ENCODE measurements at regions not wholly inside any gene's neighbourhood (a gene's known extent, or its start where the extent isn't known, plus 50 kb on each side); places are given as distances from the start of the nearest gene placed in this dataset.
"Not testable (repeated sequence)": the region's sequence is repeated elsewhere in the genome, so short reads cannot be mapped to it uniquely, and the experiment has no call there.

DNA sequence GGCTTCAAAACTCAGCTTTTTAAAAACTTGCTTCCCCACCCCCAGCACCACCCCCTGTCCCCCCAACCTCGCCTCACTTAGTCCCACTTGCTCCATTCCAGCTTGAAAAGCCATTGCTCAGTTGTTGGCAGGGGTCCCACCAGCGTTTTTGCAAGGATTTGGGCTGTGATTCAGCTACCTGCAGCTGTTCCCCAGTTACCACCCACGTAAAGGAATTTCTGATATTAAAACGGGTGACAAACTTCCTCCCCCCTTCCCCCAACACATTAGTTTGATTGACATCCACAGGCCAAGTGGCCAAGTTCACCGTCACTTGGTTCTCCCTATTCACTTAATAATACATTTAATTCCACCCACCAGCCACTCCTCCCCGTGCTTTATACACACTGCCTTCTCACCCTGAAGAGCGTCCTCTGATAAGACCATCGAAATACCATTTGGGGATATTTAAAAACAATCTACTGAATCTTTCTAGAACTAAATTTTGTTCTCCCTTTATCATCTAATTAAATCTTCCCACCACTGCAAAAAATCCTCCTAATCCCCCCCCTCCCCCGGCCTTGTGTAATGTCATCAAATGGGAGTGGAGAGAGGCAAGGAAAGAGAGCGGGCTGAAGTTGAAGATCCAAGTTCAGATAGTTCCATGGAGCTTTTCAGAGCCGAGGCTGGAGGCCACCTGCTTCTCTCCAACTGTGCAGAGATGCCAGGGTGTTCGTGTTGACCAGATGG, 55.1 kb downstream of the SOX9 start:
- ATAC-seq, result no peak

DNA sequence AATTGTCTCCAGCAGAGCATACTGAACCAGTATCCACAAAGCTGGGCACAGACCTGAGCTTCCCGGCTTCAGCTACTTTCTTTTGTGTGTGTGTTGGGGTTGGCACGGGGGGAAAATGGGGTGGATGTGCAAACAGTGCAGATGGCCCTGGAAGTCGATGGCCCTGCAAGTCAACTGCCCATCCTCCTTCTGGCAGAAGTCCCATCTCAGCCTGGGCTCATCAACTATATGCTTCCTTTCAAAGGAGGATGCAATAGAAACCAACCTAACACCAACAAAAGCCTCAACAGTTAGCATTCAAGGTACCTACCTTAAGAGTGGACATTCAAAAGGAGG, 55.7 kb downstream of the SOX9 start:
- ATAC-seq, result no peak

DNA sequence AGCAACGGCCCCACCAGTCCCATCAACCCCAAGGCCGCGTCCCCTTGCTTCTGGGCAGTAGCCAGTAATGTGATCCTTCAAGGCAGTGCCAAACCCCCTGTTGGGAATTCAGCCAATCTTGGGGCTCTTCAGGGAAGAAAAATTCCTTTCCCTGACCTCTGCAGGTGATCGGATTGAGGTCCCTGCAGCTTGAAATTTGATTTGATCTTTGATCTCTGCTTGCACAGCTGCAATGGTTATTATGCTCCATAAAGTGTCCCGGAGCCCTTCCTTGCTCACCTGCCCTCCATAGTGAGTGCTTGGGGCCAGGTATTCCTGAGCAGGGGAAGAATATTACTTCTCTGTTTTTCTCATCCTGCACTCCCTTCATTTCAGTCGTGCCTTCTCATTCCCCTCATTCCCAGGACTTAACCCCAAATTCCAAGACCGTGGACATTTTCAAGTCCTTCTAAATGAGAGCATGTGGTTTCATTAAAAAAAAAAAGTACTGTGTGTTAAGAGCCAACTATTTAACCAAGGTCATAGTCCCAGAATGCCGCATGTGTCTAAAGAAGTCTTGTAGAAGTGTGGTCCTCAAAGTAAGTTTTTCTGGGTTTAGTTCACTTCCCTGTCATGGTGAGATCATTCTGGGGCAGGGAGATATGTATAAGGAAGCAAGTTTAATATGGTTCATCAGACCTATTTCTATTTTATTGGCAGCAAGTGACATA, 56.3 kb downstream of the SOX9 start:
- no peak for ATAC-seq

DNA sequence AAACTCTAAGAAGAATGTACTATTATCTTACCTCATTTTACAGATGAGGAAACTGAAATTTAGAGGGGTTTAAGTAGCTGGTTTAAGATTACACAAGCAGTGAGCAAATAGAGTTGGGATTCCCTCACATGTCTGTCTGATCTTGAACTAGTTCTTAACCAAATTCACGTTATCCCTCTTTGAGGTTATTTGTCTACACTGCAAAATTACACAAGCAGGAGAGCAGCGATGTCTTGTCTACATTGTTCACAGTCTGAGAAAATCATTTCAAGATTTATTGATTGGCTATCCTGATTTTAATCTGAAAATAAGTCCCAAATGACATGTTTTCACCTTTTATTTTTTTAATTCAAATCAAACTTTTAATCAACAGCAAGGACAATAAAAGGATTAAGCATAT, 56.9 kb downstream of the SOX9 start:
- ATAC-seq, result no peak

DNA sequence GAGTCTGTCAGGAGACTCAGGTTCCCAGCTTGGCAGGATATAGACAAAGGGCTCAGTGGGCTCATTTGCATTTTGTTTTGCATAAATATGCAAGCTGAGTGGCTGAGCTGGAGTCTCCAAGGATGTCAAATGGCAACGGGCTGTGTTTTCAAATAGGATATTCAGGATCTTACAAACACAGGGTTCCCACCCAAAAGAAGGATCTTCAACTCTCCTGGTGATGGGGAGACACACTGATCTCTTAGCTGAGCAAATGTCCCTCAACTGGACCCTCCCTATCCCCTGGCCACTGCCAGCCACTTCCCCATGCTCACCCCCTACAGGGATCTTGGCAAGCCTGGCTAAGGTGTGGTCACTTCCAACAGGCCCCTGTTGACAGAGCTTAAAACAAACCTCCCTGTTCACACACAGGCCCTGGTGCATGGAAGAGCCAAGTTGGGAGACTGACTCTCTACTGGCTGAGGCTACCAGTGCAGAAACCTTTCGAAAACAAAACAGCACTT, 61.6 kb downstream of the SOX9 start:
- no peak for ATAC-seq

DNA sequence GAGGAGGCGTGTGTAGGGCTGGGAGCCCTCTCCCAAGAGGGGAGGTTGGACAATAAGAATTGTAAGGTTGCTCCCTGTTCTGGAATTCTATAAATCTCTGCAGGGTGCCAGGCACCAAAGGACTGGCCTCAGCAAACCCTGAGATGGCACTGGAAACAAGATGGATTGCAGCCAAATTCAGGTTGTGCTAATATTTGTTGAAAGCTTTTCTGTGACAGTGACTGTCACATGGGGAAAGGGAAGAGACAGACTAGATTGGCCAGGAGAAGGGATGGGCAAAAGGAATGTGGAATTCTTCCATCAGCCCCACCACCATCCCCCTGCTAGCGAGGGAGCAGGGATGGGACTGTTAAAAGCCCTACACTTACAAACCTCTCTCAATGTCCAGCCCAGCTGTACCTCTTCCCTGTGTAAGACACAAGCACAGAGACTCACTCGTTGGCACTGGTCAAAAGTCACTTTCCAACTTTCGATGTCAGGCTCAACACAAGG, 62.4 kb downstream of the SOX9 start:
- no peak for ATAC-seq

DNA sequence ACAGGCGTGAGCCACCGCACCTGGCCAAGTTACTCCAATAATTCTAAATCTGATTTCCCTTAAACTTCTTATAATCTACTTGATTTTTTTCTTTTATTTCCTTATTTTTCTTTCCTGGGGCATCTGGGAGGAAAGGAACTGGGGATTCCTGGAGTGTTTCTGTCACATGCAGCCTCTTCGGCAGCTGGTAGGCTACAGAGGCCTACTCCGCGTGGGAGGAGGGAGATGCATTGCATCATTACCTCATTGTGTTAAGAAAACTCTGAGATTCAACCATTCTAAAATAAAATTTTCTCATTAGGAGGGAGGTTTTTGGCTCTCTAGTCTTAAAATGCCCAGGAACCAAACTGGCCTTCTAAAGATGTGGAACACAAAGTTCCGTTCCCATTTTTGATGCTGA, 64.0 kb downstream of the SOX9 start:
- no peak for ATAC-seq

DNA sequence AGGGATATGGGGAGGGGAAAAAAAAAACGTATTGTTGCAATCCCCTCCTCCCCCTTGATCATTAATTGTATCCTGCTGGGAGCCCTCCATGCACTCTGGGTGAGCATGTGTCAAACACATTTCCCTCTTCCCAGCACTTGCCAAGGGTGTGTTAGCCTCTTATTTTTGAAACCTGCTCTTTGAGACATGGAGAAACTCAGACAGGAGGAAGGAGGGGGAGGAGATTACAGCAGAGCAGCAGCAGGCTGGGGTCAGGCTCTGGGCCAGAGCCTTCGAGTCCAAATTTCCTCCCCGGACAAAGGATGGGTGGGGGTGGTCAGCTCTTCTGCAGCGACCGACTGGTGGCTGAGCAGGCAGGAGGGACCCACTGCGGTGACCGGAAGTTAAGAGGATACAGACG, 64.7 kb downstream of the SOX9 start:
- no peak for ATAC-seq

DNA sequence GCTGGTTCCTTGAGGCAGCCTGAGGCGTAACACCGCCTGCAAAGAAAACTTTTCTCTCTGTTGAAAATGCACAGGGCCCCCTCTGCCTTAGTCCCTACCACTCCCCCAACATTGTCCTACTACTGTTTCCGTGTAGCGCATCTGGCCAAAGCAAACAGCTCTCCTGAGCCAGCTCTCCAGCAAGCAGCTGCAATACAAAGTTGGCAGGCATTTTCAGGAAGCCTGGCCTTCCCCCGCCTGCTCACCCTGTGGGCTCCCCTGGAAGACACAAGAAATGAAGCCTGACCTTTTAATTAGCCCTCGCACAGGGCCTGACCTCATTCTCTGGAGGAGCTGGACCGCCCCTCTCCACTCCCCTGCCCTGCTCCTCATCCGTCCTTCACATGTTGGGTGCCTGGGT, 66.7 kb downstream of the SOX9 start:
- no peak for ATAC-seq

DNA sequence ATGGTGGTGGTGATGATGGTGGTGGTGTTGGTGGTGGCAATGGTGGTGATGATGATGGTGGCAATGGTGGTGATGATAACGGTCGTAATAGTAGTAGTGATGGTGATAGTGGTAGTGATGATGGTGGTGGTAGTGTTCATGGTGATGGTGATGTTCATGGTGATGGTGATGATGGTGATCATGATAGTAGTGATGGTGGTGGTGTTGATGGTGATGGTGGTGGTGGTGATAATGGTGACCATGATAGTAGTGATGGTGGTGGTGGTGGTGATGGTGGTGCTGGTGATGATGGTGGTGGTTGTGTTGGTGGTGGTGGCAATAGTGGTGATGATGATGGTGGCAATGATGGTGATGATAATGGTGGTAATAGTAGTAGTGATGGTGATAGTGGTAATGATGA, 68.0 kb downstream of the SOX9 start:
- ATAC-seq, result no peak

DNA sequence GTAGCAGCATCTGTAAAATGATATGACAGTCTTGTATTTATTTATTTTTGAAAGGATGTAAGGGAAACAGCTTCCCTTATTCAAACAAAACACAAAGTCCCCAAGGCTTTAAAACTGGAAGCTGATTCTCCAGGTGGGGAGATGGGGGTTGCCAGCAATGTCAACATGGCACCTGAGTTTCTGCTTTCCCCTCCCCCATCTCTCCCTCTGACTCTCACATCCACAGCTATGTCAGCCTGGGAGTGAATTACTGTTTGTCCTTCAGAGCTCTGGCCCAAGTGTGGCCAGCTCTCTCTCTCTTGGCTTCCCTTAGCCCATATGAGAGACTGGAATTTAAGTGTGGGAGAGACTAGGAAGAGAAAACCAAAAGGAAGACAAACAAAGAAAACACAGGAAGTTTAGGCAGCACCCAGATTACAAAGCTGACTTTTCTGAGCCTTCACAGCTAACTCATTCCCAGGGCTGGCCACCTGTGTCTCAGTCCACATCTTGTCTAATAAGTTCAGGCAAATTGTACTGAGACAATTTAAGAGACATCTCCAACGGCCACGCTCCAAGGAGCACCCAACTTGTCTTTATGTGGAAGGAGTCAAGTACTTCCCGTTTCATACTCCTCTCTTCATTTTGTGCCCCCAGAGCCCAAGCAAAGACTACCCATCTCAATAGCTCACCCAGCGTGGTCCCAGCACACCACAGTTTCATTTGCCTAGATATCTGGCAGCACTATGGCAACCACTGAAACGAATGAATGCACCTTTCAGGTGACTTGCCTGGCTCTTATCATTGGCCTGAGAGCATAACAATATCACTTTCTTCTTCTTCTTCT, 69.2 kb downstream of the SOX9 start:
- ATAC-seq, result no peak

DNA sequence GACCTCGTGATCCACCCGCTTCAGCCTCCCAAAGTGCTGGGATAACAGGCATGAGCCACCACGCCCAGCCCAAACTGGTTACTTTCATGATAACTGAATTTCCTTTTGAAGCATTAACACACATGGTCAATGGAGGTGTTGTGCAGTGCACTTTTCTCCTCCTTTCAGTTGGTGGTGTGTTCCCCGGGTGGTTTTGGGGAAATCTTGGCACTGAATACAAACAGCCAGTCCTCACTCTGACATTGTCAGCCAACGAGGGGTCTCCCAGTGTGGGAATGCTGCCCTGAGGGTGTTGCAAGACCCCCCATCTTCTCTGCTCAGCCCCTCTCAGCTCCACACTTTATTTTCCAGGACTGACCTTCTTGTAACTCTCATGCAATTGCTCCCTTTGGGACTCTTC, 70.5 kb downstream of the SOX9 start:
- ATAC-seq, result no peak

DNA sequence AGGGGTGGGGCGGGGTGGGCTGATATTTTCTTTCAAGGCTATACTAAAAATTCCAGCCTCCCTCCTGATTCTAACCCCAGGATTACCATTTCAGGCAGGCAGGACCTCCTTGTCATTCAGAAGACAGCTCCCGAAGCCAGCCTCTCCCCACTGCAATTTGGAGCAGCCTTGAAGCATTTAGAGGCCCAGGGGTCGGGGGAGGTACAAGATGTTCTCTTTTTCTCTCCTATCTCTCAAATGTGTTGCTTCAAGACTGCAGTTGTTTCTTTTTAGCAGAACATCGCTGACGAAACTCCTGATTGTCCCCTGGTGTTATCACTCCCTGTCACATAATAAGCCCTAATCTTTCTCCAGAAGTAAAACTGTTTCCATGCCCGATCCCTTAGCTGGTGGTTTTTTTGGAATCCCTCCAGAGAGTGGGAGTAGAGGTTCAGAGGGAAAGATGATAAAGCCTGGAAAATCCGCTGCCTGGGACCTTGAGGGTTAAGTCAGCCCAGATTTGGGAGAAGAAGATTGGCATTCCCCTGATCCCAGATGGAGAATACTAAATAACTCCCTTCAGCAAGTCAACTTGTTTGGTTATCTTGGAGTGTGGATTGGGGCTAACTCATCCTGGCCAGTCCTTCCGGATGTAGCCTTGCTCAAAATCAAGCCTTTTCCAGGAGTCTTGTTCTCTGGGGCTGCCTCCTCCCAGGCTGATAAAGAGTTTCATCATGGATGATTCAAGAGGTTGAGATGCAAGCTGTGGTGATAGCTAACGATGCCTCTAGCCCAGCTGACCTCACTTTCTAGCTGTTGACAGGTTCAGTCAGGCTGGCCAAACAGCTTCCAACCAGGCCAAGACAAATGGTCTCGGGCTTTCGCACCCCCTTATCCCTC, 71.3 kb downstream of the SOX9 start:
- ATAC-seq, result no peak

DNA sequence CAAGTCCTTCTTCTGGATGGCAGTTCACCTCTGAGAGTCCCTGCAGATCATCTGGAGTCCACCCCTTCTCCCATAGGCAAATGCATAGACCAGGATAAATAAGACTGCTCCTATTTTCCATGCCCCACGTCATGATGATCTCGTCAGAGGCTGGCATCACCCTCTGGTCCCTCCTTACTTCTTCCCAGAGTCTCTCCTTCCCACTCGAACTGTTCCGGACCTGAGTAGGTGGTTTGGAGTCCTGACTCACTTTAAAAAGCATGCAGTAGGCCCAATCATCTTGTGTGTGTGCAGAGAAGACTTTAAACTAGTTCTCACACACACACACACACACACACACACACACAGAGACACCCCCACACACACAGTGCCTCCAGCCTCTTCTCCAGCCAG, 72.0 kb downstream of the SOX9 start:
- ATAC-seq, result no peak

DNA sequence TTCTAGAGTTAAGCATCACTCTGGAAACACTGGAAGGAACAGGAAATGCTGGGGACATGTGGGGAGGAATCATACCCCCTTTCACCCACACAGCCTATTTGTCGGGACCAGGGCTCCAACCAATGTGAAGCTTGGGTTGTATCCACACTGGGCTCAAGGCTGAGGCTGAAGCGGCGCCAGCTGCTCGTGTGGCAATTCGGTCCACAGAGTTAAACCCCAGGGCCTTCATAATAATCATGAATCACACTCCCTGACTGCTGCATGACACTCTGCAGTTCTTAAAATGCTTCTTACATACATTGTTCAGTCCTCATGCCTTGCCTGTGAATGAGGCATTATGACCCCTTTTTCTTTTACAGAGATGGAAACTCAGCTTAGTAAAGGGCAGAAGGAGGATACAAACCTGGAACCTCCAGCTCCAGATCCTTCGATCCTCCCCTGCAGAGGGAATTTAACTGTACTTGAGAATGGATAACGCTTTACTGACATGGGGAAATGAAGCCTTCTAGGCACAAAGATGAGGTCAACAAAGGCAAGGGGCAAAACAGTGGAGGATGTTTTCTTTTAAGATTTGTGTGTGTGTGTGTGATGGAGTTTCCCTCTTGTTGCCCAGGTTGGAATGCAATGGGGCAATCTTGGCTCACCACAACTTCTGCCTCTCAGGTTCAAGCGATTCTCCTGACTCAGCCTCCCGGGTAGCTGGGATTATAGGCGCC, 72.7 kb downstream of the SOX9 start:
- ATAC-seq, result no peak

DNA sequence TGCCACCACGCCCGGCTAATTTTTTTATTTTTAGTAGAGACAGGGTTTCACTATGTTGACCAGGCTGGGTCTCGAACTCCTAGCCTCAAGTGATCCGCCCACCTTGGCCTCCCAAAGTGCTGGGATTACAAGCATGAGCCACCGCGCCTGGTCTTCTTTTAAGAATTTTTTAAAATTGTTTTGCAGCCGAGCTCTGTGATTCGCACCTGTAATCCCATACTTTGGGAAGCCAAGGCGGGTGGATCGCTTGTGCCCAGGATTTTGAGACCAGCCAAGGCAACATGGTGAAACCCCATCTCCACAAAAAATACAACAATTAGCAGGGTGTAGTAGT, 73.3 kb downstream of the SOX9 start:
- ATAC-seq, result not testable (repeated sequence)

DNA sequence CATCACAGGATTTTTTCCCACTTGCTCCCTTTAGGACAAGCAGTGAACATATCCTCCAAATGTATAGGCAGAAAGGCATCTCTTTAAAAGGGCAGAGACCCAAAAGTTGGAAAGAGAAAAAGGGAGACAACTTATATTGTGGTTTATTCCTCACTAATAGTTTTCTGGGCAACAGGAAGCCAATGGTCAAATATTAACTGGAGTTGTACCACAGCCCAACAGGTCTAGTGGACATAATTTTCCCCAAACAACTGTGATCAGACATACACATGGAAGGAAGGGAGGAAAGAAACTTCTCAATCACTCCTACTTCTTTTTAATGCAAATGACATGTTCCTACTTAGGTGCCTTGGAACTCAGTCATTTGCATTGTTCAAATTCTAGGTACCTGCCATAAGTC, 78.4 kb downstream of the SOX9 start:
- no peak for ATAC-seq

DNA sequence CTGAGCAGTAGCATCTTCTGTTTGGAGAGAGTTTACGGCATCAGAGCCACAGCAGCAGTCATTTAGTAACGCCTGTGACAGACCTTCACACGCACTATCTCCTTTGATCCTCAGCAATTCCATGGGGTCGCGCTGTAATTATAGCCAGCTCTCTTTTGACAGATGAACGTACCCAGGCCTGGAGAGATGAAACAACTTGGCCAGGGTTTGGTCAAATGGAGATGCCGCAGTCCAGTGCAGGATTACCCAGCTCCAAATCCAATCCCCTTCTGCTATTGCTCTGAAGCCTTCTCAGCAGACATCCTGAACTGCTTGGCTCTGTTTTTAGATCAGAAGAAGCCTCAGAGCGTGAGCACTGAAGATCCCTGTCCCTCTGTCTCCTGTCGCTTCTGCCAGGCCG, 83.9 kb downstream of the SOX9 start:
- no peak for ATAC-seq

DNA sequence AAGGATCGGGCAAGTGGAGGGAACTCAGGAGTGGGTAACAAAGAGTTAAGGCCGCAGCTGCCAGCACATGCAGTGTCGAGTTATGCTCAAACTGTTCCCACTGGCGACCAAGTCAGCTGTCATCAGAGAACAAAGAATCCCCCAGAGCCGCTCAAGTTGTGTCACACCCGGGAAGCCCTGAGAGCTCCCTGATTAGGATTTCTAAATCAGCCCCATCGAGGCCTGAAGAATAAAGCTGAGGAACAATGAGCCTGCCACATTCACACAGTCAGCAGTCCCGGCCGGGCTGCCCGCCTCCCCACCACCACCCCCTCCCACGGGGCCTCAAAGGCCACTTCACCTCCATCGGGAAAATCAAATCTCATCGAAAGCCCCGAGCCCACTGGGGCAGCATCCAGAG, 84.5 kb downstream of the SOX9 start:
- ATAC-seq, result no peak

DNA sequence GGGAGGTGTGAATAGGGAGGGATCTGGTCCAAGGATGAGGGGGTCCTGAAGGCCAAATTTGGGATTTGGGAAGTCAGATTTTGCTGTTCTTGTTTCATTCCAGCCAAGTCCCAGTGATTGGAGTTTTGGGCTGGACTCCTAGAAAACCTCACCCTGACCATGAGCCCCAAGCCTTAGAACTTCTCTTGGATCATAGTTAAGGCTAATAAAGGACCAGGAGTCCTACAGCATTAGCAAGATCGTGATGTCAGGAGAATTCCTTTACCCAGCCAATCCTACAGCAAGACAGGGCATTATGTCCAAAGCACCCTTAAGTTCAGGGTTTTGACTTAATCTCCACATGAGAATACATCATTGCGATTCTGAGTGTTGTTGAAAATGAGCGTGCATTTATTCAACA, 85.0 kb downstream of the SOX9 start:
- no peak for ATAC-seq

DNA sequence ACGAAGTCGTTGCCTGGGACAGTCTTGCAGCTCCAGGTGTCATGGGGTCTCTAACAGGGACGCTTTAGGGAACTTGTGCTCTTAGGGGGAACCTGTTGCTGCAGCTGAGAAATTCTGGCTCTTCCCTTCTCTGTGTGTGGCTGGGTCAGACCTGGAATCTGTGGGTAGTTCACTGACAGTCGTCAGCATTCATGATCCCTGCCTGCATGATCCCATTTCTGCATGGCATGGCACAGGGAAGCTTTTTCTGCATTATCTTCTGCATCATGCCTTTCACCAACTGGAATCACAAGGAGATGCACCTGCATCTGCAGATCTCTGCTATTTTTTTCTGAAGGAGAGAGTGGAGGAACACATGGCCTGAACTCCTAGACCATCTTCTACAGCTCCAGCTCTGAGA, 85.6 kb downstream of the SOX9 start:
- no peak for ATAC-seq

DNA sequence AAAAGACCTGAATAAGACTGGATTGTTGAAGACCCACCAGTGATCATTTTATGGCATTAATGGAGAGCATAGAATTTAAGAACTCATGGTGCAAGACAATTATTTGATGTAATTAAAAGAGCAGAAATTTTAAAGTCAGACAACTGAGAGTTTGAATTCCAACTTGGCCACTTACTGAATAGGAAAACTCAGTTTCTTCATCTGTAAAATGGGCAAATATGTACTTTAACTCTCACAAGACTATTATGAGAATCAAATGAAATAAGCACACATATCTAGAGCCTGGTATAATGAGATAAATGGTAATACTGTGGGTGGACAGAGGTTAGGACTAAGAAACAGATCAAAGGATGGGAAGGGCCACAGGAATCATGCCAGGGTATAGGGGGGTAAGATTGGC, 88.0 kb downstream of the SOX9 start:
- ATAC-seq, result no peak
